Left lung (tissue), 4 donors: ENCODE measurements at regions not wholly inside any gene's neighbourhood (a gene's known extent, or its start where the extent isn't known, plus 50 kb on each side); places are given as distances from the start of the nearest gene placed in this dataset.

ENCODE experiments used
- ATAC-seq: fragments of 200-7000 bp; cut with Tn5 transposase; one replicate; pipeline ENCODE4 v1.9.1; 2020; ENCODE audit warnings: moderate library complexity
- DNase-seq, 4 donors: peaks; one replicate each; pipeline ENCODE4 v3.0.0-alpha.2; 2013 to 2020
- H3K27ac ChIP-seq, 2 donors: fragments of 200-600 bp; sonication (generic) in 1 of 2; one replicate each; pipeline versions ENCODE4 v1.5.0 to v1.8.0; 2020 to 2021
- H3K27me3 ChIP-seq, 2 donors: fragments of 200-600 bp; sonication (generic) in 1 of 2; one replicate each; pipeline versions ENCODE4 v1.5.0 to v1.8.0; 2020 to 2021
- H3K36me3 ChIP-seq, 2 donors: fragments of 200-600 bp; sonication (generic) in 1 of 2; one replicate each; pipeline versions ENCODE4 v1.5.0 to v1.8.0; 2020 to 2021
- H3K4me1 ChIP-seq, 2 donors: fragments of 200-600 bp; one replicate each; pipeline ENCODE4 v1.8.0; 2021
- H3K4me3 ChIP-seq, 2 donors: fragments of 200-600 bp; sonication (generic) in 1 of 2; one replicate each; pipeline versions ENCODE4 v1.5.0 to v1.8.0; 2020 to 2021; ENCODE audit warnings: mild to moderate bottlenecking in 1 of 2
- H3K9me3 ChIP-seq, 2 donors: fragments of 200-600 bp; sonication (generic) in 1 of 2; one replicate each; pipeline versions ENCODE4 v1.5.0 to v1.8.0; 2020 to 2021
- intact Hi-C, 2 donors: fragments of 100-400 bp; cut with DNase I; formaldehyde crosslinking; loops; one replicate each; pipeline versions ENCODE4 v1.11.2 to v1.14.2; 2022
- TF ChIP-seq, protein P1 (sequence below), 2 donors: fragments of 200-600 bp; sonication (generic) in 1 of 2; IDR thresholded peaks; one replicate each; pipeline versions ENCODE4 v1.5.0 to v1.8.0; 2021; ENCODE audit warnings: antibody characterized with exemption in 2 of 2
- donor health status: DM: no; HTN: yes; CAD: no.
- donor health status: DM: no; HTN: no; CAD: no.

GRCh38 chrX:74160358-74160757, 143.6 kb upstream of the ZCCHC13 start:
- no peak overlapping the region for H3K4me3 ChIP-seq
- H3K27ac ChIP-seq: no peak overlapping the region
- DNase-seq: no peak
- H3K27me3 ChIP-seq: no peaks in the 10 kb centered on the region
- no peaks in the 10 kb centered on the region for H3K4me1 ChIP-seq
- no peaks in the 10 kb centered on the region for H3K36me3 ChIP-seq
- intact Hi-C loops: no loop called here
- ATAC-seq: no peak
- TF ChIP-seq, protein P1, sequence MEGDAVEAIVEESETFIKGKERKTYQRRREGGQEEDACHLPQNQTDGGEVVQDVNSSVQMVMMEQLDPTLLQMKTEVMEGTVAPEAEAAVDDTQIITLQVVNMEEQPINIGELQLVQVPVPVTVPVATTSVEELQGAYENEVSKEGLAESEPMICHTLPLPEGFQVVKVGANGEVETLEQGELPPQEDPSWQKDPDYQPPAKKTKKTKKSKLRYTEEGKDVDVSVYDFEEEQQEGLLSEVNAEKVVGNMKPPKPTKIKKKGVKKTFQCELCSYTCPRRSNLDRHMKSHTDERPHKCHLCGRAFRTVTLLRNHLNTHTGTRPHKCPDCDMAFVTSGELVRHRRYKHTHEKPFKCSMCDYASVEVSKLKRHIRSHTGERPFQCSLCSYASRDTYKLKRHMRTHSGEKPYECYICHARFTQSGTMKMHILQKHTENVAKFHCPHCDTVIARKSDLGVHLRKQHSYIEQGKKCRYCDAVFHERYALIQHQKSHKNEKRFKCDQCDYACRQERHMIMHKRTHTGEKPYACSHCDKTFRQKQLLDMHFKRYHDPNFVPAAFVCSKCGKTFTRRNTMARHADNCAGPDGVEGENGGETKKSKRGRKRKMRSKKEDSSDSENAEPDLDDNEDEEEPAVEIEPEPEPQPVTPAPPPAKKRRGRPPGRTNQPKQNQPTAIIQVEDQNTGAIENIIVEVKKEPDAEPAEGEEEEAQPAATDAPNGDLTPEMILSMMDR (IDR thresholded peaks at IDR 0.05): no peak
- H3K9me3 ChIP-seq: no peaks in the 10 kb centered on the region

DNA sequence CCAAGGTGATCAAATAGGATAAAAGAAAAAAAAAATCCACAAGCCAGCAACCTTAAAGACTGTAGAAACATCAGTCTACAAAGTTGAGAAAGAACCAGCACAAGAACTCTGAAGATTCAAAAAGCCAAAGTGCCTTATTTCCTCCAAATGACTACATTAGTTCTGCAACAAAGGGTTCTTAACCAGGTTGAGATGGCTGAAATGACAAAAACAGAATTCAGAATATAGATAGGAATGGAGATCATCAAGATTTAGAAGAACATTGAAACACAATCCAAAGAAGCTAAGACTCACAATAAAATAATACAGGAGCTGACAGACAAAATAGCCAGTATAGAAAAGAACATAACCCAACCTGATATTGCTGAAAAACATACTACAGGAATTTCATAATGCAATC, 156.5 kb upstream of the ZCCHC13 start:
- intact Hi-C loops: no loop called here
- Histone ChIP-seq H3K36me3 (no peaks in the 10 kb centered on the region), H3K9me3 (no peaks in the 10 kb centered on the region), H3K4me3 (no peak overlapping the region), H3K27me3 (no peaks in the 10 kb centered on the region), H3K27ac (no peak overlapping the region), H3K4me1 (no peaks in the 10 kb centered on the region)
- ATAC-seq (no peak), DNase-seq (no peak)
- TF ChIP-seq, protein P1 (IDR thresholded peaks at IDR 0.05): no peak

DNA sequence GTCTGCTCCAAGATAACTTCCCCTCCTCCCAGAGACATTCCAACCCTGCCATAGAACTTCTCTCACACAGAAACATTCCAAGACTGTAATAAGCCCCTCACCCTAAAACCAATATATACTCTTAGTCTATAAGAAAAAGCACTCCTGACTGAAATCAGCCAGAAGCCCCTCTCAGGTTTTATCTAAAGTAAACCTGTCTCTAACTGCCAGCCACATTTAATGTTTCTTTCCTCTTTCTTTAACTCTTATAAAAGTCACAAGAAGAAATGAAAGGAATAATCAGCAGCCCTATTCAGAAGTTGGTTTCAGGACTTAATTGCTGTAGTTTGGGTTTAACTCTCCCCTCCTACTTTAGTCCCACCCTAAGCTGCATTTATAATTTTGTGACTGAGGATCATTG, 165.0 kb upstream of the ZCCHC13 start:
- ATAC-seq (no peak), DNase-seq (no peak)
- no peaks in the 10 kb centered on the region for H3K27me3 ChIP-seq
- H3K36me3 ChIP-seq: no peaks in the 10 kb centered on the region
- no peak overlapping the region for H3K4me3 ChIP-seq
- intact Hi-C loops: no loop called here
- H3K27ac ChIP-seq: no peak overlapping the region
- TF ChIP-seq, protein P1 (IDR thresholded peaks at IDR 0.05): no peak
- H3K9me3 ChIP-seq: no peaks in the 10 kb centered on the region
- H3K4me1 ChIP-seq: no peaks in the 10 kb centered on the region

DNA sequence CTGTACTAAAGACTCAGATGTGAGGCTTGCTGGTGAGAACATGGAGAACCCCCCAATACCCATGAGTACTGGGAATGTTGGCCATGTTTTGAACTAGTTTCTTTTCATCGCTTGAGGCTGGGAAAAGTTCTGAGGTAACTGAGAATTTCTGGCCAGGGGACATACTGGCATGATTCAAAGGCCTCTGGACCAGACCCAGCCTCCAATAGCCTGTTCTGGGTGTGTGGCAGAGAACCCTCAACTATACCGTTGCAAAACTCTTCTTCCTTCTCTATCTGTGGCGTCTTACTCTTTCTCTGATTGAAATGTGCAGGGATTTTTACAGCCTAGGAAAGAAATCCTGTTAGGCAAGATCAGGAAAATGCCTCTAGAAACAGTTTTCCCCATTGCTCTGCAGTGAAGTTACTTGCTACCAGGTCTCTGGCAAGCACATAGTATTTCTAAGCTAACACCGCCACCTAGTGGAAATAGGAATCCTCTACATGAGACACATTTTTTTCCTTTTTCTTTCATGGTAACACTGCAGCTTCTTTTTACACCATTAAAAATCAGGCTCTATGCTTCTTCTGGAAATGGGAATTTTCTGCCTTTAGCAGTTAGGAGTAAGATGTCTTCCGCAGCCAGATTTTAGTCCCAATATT, 170.7 kb upstream of the ZCCHC13 start:
- H3K36me3 ChIP-seq: no peaks in the 10 kb centered on the region
- no peaks in the 10 kb centered on the region for H3K9me3 ChIP-seq
- TF ChIP-seq, protein P1 (IDR thresholded peaks at IDR 0.05): peak; percentile 50 to 73
- H3K27ac ChIP-seq: no peak overlapping the region
- no peaks in the 10 kb centered on the region for H3K4me1 ChIP-seq
- no peak overlapping the region for H3K4me3 ChIP-seq
- H3K27me3 ChIP-seq: no peaks in the 10 kb centered on the region
- DNase-seq: peak in 2 of 4 donors; percentile 62
- ATAC-seq: peak; percentile 95
- intact Hi-C loops: loop anchor here in 1 of 2 donors (5.0 kb wide), 1 partner anchor 276 kb away; no protein-coding TSS in a partner anchor

- Histone ChIP-seq H3K27me3 (no peaks in the 10 kb centered on the region), H3K4me1 (no peaks in the 10 kb centered on the region), H3K27ac (no peak overlapping the region), H3K36me3 (no peaks in the 10 kb centered on the region), H3K4me3 (no peak overlapping the region), H3K9me3 (no peaks in the 10 kb centered on the region)
- no peak for DNase-seq
- no peak for ATAC-seq
- intact Hi-C loops: loop anchor here in 1 of 2 donors (5.0 kb wide), 1 partner anchor 275 kb away; no protein-coding TSS in a partner anchor
- TF ChIP-seq, protein P1 (IDR thresholded peaks at IDR 0.05): no peak
Measured at GRCh38 chrX:74132280-74132679, 171.7 kb upstream of the ZCCHC13 start.
